Mesodermal cell (in vitro differentiated cells): ENCODE measurements at regions not wholly inside any gene's neighbourhood (a gene's known extent, or its start where the extent isn't known, plus 50 kb on each side); places are given as distances from the start of the nearest gene placed in this dataset.

ENCODE experiments used
- H3K27ac ChIP-seq: 2 replicates; pipeline ENCODE4 v1.7.0; 2013; ENCODE audit warnings: mild to moderate bottlenecking, low read depth, low read length, moderate library complexity; ENCODE audit not compliant: severe bottlenecking
- H3K36me3 ChIP-seq: 2 replicates; pipeline ENCODE4 v1.7.1; 2013; ENCODE audit warnings: mild to moderate bottlenecking, low read length, moderate library complexity; ENCODE audit not compliant: control insufficient read depth, insufficient read depth
- H3K4me1 ChIP-seq: one replicate; pipeline ENCODE4 v1.7.1; 2013; ENCODE audit warnings: mild to moderate bottlenecking, low read length; ENCODE audit not compliant: insufficient read depth, control insufficient read depth, poor library complexity, severe bottlenecking
- H3K4me3 ChIP-seq: 2 replicates; pipeline ENCODE4 v1.7.0; 2013; ENCODE audit warnings: low read length, control low read depth, mild to moderate bottlenecking; ENCODE audit not compliant: insufficient read depth, poor library complexity, severe bottlenecking; ENCODE audit errors: extremely low read depth
- H3K9me3 ChIP-seq: 2 replicates; pipeline ENCODE4 v1.7.1; 2013; ENCODE audit warnings: mild to moderate bottlenecking, low read length, moderate library complexity; ENCODE audit not compliant: control insufficient read depth
- WGBS, 2 experiments: methylation state at CpG; one replicate each; pipeline ENCODE4 v1.1.5; 2013; ENCODE audit warnings: missing lambda C conversion rate in 2 of 2; ENCODE audit not compliant: insufficient coverage in 2 of 2; 5-methylcytosine and 5-hydroxymethylcytosine counted together

- Histone ChIP-seq H3K27ac (no peak overlapping the region), H3K36me3 (no peaks in the 10 kb centered on the region), H3K4me3 (no peak overlapping the region), H3K4me1 (no peaks in the 10 kb centered on the region), H3K9me3 (no peaks in the 10 kb centered on the region)
These were observed 530.8 kb upstream of the IGFBP3 start for GRCh38 chr7:46451846-46452245.

- H3K4me3 ChIP-seq: no peak overlapping the region
- H3K36me3 ChIP-seq: no peaks in the 10 kb centered on the region
- H3K9me3 ChIP-seq: no peaks in the 10 kb centered on the region
- no peak overlapping the region for H3K27ac ChIP-seq
- H3K4me1 ChIP-seq: no peaks in the 10 kb centered on the region
These were observed 529.8 kb upstream of the IGFBP3 start for GRCh38 chr7:46450886-46451285.

- no peak overlapping the region for H3K4me3 ChIP-seq
- WGBS, 2 experiments: 100% methylated on average over 2 of the region's 2 CpGs; no CpG with 5 or more reads in 1 of the 2 experiments
- H3K27ac ChIP-seq: no peak overlapping the region
- H3K9me3 ChIP-seq: no peaks in the 10 kb centered on the region
- H3K4me1 ChIP-seq: no peaks in the 10 kb centered on the region
- no peaks in the 10 kb centered on the region for H3K36me3 ChIP-seq
These were observed 529.4 kb upstream of the IGFBP3 start for GRCh38 chr7:46450425-46450824.

DNA sequence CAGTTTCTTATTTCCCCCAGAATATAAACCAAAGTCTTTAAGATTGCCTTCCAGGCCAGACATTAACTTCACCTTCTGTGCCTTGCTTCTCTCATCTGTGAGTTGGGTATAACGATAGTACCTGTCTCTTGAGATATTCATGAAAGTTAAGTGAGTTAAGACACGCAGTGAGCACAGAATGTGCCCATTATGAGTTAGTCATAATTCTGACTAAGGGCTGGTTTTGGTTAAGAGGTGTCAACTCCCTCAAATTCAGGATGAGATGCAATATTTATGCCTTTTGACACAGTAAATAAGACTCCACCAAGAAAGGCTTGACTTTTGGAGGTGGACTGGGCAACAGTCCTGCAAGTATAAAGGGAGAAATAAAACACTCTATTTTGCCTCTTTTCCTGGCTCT is 528.7 kb upstream of the IGFBP3 start:
- no peak overlapping the region for H3K4me3 ChIP-seq
- no peaks in the 10 kb centered on the region for H3K36me3 ChIP-seq
- no peaks in the 10 kb centered on the region for H3K4me1 ChIP-seq
- no peaks in the 10 kb centered on the region for H3K9me3 ChIP-seq
- WGBS, 2 experiments: 83 to 94% methylated on average over 2 of the region's 2 CpGs
- no peak overlapping the region for H3K27ac ChIP-seq

DNA sequence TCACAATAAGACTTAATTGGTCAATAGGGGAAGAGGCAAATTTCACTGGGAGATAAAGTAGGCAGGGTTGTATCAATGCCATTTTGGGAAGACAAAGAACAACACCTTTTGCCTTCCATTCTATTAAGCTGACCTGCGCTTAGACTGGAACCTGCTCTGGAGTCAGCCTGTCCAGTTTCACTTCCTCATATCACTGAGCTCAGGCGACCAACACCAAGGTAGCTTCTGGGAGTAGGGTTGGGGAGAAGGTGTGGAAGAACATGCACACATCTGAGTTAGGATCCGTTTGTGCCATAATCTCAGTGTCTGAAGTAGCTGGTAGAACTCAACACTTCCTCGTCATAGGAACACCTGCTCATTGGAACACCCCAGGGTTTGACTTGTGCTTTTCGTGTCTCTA is 527.4 kb upstream of the IGFBP3 start:
- H3K9me3 ChIP-seq: no peaks in the 10 kb centered on the region
- no peaks in the 10 kb centered on the region for H3K4me1 ChIP-seq
- H3K27ac ChIP-seq: no peak overlapping the region
- H3K4me3 ChIP-seq: no peak overlapping the region
- H3K36me3 ChIP-seq: no peaks in the 10 kb centered on the region
- 88 to 100% methylated on average over 3 of the region's 5 CpGs for WGBS, 2 experiments

DNA sequence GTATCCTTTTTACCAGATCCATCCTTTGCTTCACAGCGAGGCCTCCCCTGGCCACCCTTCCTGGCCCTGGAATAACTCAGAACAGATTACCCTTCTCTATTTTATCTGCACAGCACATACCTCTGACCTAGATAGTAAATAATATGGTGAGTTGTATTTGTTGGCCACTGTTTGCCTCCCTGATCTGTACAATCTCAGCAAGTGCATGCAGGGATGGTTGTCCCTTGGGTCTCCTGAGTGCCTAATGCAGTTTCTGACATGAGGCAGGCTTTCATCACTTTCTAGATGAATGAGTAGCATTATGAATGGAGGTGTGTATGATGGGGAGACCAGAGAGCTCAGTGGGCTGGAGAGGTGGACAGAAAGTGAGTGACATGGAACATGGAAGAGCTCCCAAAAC is 525.1 kb upstream of the IGFBP3 start:
- no peaks in the 10 kb centered on the region for H3K9me3 ChIP-seq
- H3K4me1 ChIP-seq: no peaks in the 10 kb centered on the region
- H3K4me3 ChIP-seq: no peak overlapping the region
- 100% methylated on average over 1 of the region's 1 CpG; no CpG with 5 or more reads in 1 of the 2 experiments for WGBS, 2 experiments
- H3K27ac ChIP-seq: no peak overlapping the region
- no peaks in the 10 kb centered on the region for H3K36me3 ChIP-seq

DNA sequence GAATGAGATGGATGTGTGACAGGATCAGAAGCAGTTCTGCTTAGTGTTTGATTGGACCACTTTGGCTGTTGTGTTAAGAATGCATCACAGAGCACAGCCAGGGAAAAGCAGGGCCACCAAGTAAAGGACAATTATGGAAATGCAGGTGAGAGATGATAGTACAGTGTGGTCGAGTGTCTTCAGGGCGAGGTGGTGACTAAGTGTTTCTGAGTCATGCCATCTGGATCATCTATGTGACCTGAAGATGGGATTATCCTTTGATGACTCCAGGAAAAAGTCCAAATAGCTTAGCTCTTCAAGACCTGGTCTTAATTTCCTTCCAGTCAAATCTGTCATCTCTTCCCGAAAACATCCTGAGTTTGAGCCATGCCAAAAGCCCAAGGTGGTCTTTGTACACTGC is 523.2 kb upstream of the IGFBP3 start:
- no peak overlapping the region for H3K27ac ChIP-seq
- no peaks in the 10 kb centered on the region for H3K9me3 ChIP-seq
- 81 to 100% methylated on average over 2 to 3 of the region's 3 CpGs for whole genome bisulfite sequencing, 2 experiments
- no peaks in the 10 kb centered on the region for H3K4me1 ChIP-seq
- no peaks in the 10 kb centered on the region for H3K36me3 ChIP-seq
- H3K4me3 ChIP-seq: no peak overlapping the region

- no peak overlapping the region for H3K27ac ChIP-seq
- H3K4me3 ChIP-seq: no peak overlapping the region
- no peaks in the 10 kb centered on the region for H3K4me1 ChIP-seq
- no peaks in the 10 kb centered on the region for H3K36me3 ChIP-seq
- H3K9me3 ChIP-seq: peaks cover 3% of the 10 kb centered on the region
- 96 to 100% methylated on average over 3 to 4 of the region's 6 CpGs for WGBS, 2 experiments
These were observed 519.1 kb upstream of the IGFBP3 start for GRCh38 chr7:46440186-46440585.

DNA sequence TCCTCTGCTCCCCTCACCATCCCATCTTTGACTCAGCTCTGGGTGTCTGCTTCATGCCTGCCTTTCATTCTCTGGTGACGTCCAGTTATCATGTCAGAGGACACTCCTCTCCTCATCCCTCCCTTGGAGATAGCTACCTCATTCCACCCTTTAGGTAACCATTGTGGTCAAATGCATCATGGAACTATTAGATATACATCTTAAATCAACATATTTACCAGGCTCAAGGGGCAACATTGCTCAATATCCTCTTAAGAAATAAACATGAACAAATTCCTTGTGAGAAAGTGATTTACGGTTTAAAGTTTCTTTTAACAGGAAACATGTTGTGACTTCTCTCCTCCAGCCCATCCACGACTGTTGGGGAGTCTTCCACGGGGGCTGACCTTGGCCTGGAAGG is 511.6 kb upstream of the IGFBP3 start:
- no peak overlapping the region for H3K4me3 ChIP-seq
- no peaks in the 10 kb centered on the region for H3K36me3 ChIP-seq
- H3K4me1 ChIP-seq: no peaks in the 10 kb centered on the region
- H3K27ac ChIP-seq: no peak overlapping the region
- 83 to 86% methylated on average over 1 of the region's 4 CpGs for WGBS, 2 experiments
- peaks cover 3% of the 10 kb centered on the region for H3K9me3 ChIP-seq

DNA sequence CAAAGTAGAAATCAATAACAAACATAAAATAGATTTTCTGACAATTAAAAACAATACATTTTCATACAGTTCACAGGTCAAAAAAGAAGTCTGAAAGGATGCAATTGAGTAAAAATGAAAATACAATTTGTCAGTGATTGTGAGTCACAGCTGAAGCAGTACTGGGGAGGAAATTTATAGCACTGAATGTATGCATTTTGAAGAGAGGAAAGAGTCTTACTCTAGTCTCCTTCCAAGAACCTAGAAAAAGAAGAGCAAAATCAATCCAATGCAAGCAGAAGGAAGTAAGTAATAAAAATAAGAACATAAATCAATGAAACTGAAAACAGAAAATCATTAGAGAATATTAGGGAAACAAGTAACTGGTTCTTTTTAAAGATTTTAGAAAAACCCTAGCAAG is 507.2 kb upstream of the IGFBP3 start:
- no peak overlapping the region for H3K27ac ChIP-seq
- no peaks in the 10 kb centered on the region for H3K4me1 ChIP-seq
- H3K36me3 ChIP-seq: no peaks in the 10 kb centered on the region
- no peaks in the 10 kb centered on the region for H3K9me3 ChIP-seq
- H3K4me3 ChIP-seq: no peak overlapping the region

DNA sequence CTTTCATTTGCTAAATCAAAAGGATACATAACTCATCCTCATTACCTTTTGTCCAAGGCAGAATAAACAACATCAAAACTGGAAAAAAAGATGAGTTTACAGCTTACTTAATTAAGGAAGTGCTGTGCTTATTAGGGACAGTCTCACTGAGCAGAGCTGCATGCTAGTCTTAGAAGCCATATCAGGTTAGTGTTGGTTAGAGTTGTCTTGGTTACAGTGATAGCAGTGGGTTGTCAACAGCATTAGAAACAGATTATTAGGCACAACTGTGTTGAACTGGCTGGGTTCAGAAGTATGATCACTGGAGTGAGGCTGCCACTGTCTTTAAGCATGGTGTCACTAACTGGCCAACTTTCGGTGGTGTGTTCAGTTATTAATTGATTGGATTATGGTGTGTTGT is 503.9 kb upstream of the IGFBP3 start:
- H3K4me3 ChIP-seq: no peak overlapping the region
- no peaks in the 10 kb centered on the region for H3K4me1 ChIP-seq
- WGBS, 2 experiments: 100% methylated on average over 1 of the region's 1 CpG; no CpG with 5 or more reads in 1 of the 2 experiments
- no peaks in the 10 kb centered on the region for H3K36me3 ChIP-seq
- no peaks in the 10 kb centered on the region for H3K9me3 ChIP-seq
- H3K27ac ChIP-seq: no peak overlapping the region
